ENCODE measurements at regions not wholly inside any gene's neighbourhood (a gene's known extent, or its start where the extent isn't known, plus 50 kb on each side); places are given as distances from the start of the nearest gene placed in this dataset.
"Not testable (repeated sequence)": the region's sequence is repeated elsewhere in the genome, so short reads cannot be mapped to it uniquely, and the experiment has no call there.

DNA sequence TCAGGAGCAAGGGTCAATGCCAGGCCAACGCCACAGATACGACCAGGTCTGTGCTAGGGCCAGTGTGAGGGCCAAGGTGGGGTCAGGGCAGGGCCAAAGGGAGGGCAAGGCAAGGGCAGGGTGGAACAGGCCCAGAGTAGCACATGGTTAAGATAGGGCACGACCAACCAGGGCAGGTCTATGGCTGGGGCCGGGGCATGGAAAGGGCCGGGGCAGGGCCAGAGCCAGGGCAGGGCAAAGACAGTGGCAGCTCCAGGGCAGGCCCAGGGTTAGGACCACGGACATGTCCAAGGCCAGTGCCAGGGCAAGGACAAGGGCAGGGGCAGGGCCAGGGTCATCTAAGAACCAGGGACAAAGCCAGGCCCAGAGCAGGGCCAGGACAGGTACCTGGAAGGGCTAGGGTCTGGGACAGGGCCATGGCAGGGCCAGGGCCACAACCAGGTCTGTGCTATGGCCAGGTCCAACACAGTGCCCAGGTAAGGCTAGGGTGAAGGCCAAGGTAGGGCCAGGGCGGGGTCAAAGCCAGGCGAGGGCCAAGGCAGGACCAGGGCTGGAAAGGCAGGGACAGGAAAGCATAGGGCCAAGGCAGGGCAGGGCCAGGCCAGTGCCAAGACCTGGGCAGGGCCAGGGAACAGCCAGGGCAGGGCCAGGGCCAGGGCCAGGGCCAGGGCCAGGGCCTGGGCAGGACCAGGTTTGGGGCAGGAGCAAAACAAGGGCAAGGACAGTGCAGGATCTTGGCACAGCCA is 404.7 kb downstream of the ZNF33B start:
- H3K14ac ChIP-seq (ENCODE audit: low read length); H4K91ac ChIP-seq (ENCODE audit: low read depth, low read length); H3K4me2 ChIP-seq (ENCODE audit: low read length); H3K36me3 ChIP-seq (ENCODE audit: control insufficient read depth in 1 of 2, insufficient read depth in 2 of 2, low read length in 2 of 2); H3K9ac ChIP-seq (ENCODE audit: low read length); H2BK12ac ChIP-seq (ENCODE audit: low read length); H3K79me2 ChIP-seq (ENCODE audit: control insufficient read depth, insufficient read depth, low read length, poor library complexity); H3K79me1 ChIP-seq (ENCODE audit: low read length); H3K23ac ChIP-seq (ENCODE audit: low read length); H2AK5ac ChIP-seq (ENCODE audit: low read length); H3K27ac ChIP-seq (ENCODE audit: low read depth, low read length); H3K4ac ChIP-seq (ENCODE audit: low read depth, low read length); H3K4me1 ChIP-seq (ENCODE audit: control insufficient read depth in 1 of 2, insufficient read depth in 2 of 2, low read length in 2 of 2); H3K4me3 ChIP-seq (ENCODE audit: low read depth, low read length); H4K12ac ChIP-seq (ENCODE audit: low read depth, low read length); H2AFZ ChIP-seq (ENCODE audit: insufficient read depth, low read length, poor library complexity); H3K18ac ChIP-seq (ENCODE audit: low read length); H4K8ac ChIP-seq (ENCODE audit: low read depth, low read length); H2BK5ac ChIP-seq (ENCODE audit: low read depth, low read length, poor library complexity); DNase-seq; H2BK120ac ChIP-seq (ENCODE audit: insufficient read depth, low read length, poor library complexity); H3K27me3 ChIP-seq (ENCODE audit: insufficient read depth, low read length): not testable (repeated sequence)
- no CpG with 5 or more reads among the region's 8 CpGs for whole genome bisulfite sequencing (ENCODE audit: extremely low coverage, insufficient coverage, insufficient read length)
- H3K9me3 ChIP-seq (ENCODE audit: insufficient read depth, low read depth, low read length): peaks cover 47% of the 10 kb centered on the region

DNA sequence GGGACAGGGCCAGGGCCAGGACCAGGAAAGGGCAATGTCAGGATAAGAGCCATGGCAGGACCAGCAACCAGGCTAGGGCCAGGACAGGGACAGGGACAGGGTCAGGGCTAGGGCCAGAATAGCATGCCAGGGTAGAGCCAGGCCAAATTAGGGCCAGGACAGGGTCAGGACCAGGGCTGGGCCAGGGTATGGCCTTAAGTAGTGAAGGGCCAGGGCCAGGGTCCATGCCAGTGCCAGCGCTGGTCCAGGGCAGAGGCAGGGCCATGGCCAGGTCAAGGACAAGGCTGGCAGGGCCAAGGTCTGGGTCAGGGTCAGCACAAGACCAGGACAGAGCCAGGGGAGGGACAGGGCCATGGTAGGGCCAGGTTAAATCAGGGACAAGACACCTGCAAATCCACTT is 405.4 kb downstream of the ZNF33B start:
- not testable (repeated sequence) for H3K79me2 ChIP-seq (ENCODE audit: control insufficient read depth, insufficient read depth, low read length, poor library complexity); H2BK120ac ChIP-seq (ENCODE audit: insufficient read depth, low read length, poor library complexity); H3K4me2 ChIP-seq (ENCODE audit: low read length); H3K27me3 ChIP-seq (ENCODE audit: insufficient read depth, low read length); H3K79me1 ChIP-seq (ENCODE audit: low read length); H3K27ac ChIP-seq (ENCODE audit: low read depth, low read length); H2BK5ac ChIP-seq (ENCODE audit: low read depth, low read length, poor library complexity); H3K4me3 ChIP-seq (ENCODE audit: low read depth, low read length); H4K91ac ChIP-seq (ENCODE audit: low read depth, low read length); H4K8ac ChIP-seq (ENCODE audit: low read depth, low read length); DNase-seq; H4K12ac ChIP-seq (ENCODE audit: low read depth, low read length); H3K4ac ChIP-seq (ENCODE audit: low read depth, low read length); H2BK12ac ChIP-seq (ENCODE audit: low read length); H2AFZ ChIP-seq (ENCODE audit: insufficient read depth, low read length, poor library complexity); H3K18ac ChIP-seq (ENCODE audit: low read length); H3K14ac ChIP-seq (ENCODE audit: low read length); H3K36me3 ChIP-seq (ENCODE audit: control insufficient read depth in 1 of 2, insufficient read depth in 2 of 2, low read length in 2 of 2); H2AK5ac ChIP-seq (ENCODE audit: low read length); H3K4me1 ChIP-seq (ENCODE audit: control insufficient read depth in 1 of 2, insufficient read depth in 2 of 2, low read length in 2 of 2); H3K9ac ChIP-seq (ENCODE audit: low read length); H3K23ac ChIP-seq (ENCODE audit: low read length)
- peaks cover 47% of the 10 kb centered on the region for H3K9me3 ChIP-seq (ENCODE audit: insufficient read depth, low read depth, low read length)
- WGBS (ENCODE audit: extremely low coverage, insufficient coverage, insufficient read length): no CpG with 5 or more reads among the region's 1 CpG

DNA sequence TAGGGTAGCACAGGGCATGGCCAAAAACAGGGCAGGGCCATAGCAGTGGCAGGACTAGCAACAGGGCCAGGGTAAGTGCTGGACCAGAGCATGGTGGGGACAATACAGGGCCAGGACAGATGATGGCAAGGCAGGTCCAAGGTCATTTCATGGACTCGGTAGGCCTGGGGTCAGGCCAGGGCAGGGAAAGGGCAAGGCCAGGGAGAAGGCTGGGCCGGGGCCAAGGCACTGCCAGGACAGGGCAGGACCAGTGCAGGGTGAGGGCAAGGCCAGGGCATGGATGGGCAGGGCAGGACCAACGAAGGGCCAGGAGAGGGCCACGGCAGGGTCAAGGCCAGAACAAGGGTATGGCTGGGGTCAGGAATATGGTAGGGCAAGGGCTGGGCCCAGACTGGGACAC is 407.6 kb downstream of the ZNF33B start:
- H3K23ac ChIP-seq (ENCODE audit: low read length); H2AFZ ChIP-seq (ENCODE audit: insufficient read depth, low read length, poor library complexity); H3K79me1 ChIP-seq (ENCODE audit: low read length); H2BK120ac ChIP-seq (ENCODE audit: insufficient read depth, low read length, poor library complexity); H2BK5ac ChIP-seq (ENCODE audit: low read depth, low read length, poor library complexity); H3K4me2 ChIP-seq (ENCODE audit: low read length); H2BK12ac ChIP-seq (ENCODE audit: low read length); H2AK5ac ChIP-seq (ENCODE audit: low read length); H4K91ac ChIP-seq (ENCODE audit: low read depth, low read length); H3K27me3 ChIP-seq (ENCODE audit: insufficient read depth, low read length); DNase-seq; H3K36me3 ChIP-seq (ENCODE audit: control insufficient read depth in 1 of 2, insufficient read depth in 2 of 2, low read length in 2 of 2); H4K12ac ChIP-seq (ENCODE audit: low read depth, low read length); H4K8ac ChIP-seq (ENCODE audit: low read depth, low read length); H3K79me2 ChIP-seq (ENCODE audit: control insufficient read depth, insufficient read depth, low read length, poor library complexity); H3K4me1 ChIP-seq (ENCODE audit: control insufficient read depth in 1 of 2, insufficient read depth in 2 of 2, low read length in 2 of 2); H3K14ac ChIP-seq (ENCODE audit: low read length); H3K27ac ChIP-seq (ENCODE audit: low read depth, low read length); H3K4me3 ChIP-seq (ENCODE audit: low read depth, low read length); H3K9ac ChIP-seq (ENCODE audit: low read length); H3K18ac ChIP-seq (ENCODE audit: low read length); H3K4ac ChIP-seq (ENCODE audit: low read depth, low read length): not testable (repeated sequence)
- WGBS (ENCODE audit: extremely low coverage, insufficient coverage, insufficient read length): no CpG with 5 or more reads among the region's 4 CpGs
- peaks cover 38% of the 10 kb centered on the region for H3K9me3 ChIP-seq (ENCODE audit: insufficient read depth, low read depth, low read length)

DNA sequence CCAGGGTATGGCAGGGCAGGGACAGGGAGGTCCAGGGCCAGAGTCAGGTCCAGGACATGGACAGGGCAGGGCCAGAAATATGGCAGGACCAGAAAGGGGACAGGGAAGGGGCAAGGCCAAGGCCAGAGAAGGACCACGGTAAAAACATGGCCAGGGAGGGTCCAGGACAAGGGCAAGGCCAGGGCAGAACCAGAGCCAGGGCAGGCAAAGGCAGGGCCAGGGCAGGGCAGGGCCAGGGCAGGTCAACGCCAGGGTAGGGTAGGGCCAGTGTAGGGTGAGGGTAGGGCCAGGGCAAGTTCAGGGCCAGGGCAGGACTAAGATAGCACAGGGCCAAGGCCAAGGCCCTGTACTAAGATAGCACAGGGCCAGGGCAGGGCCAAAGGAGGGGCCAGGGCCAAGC is 408.3 kb downstream of the ZNF33B start:
- H4K8ac ChIP-seq (ENCODE audit: low read depth, low read length); H3K4me3 ChIP-seq (ENCODE audit: low read depth, low read length); H3K4ac ChIP-seq (ENCODE audit: low read depth, low read length); H3K14ac ChIP-seq (ENCODE audit: low read length); H3K9ac ChIP-seq (ENCODE audit: low read length); H3K27ac ChIP-seq (ENCODE audit: low read depth, low read length); H3K79me1 ChIP-seq (ENCODE audit: low read length); H2AK5ac ChIP-seq (ENCODE audit: low read length); H3K79me2 ChIP-seq (ENCODE audit: control insufficient read depth, insufficient read depth, low read length, poor library complexity); H2BK5ac ChIP-seq (ENCODE audit: low read depth, low read length, poor library complexity); H3K4me2 ChIP-seq (ENCODE audit: low read length); H2AFZ ChIP-seq (ENCODE audit: insufficient read depth, low read length, poor library complexity); H3K27me3 ChIP-seq (ENCODE audit: insufficient read depth, low read length); H3K18ac ChIP-seq (ENCODE audit: low read length); H3K36me3 ChIP-seq (ENCODE audit: control insufficient read depth in 1 of 2, insufficient read depth in 2 of 2, low read length in 2 of 2); H4K12ac ChIP-seq (ENCODE audit: low read depth, low read length); H4K91ac ChIP-seq (ENCODE audit: low read depth, low read length); H3K23ac ChIP-seq (ENCODE audit: low read length); H2BK120ac ChIP-seq (ENCODE audit: insufficient read depth, low read length, poor library complexity); DNase-seq; H2BK12ac ChIP-seq (ENCODE audit: low read length); H3K4me1 ChIP-seq (ENCODE audit: control insufficient read depth in 1 of 2, insufficient read depth in 2 of 2, low read length in 2 of 2): not testable (repeated sequence)
- H3K9me3 ChIP-seq (ENCODE audit: insufficient read depth, low read depth, low read length): peaks cover 35% of the 10 kb centered on the region
- no CpG with 5 or more reads among the region's 2 CpGs for WGBS (ENCODE audit: extremely low coverage, insufficient coverage, insufficient read length)

Measured in trophoblast cell (in vitro differentiated cells and primary cell).